ENCODE measurements at regions not wholly inside any gene's neighbourhood (a gene's known extent, or its start where the extent isn't known, plus 50 kb on each side); places are given as distances from the start of the nearest gene placed in this dataset.

GRCh38 chr2:199527071-199527470 lies 69.3 kb upstream of the SATB2 start:
- H3K9ac ChIP-seq (ENCODE audit: extremely low read depth, insufficient read length, low read length), result no peak overlapping the region
- no peak overlapping the region for H3K4ac ChIP-seq (ENCODE audit: low read depth, low read length)
- H3K27ac ChIP-seq (ENCODE audit: insufficient read length, low read depth, low read length), result no peak overlapping the region
- no peak overlapping the region for H2AFZ ChIP-seq (ENCODE audit: low read length)
- no peak overlapping the region for H3K23ac ChIP-seq (ENCODE audit: insufficient read length, low read depth, low read length)
- H2BK120ac ChIP-seq (ENCODE audit: low read depth, low read length, poor library complexity, severe bottlenecking), result no peak overlapping the region
- Mint-ChIP-seq H3K36me3 (ENCODE audit: insufficient read depth in 1 of 3, low read depth in 3 of 3) (no peaks in the 10 kb centered on the region), H3K27ac (no peak overlapping the region), H3K9me3 (no peaks in the 10 kb centered on the region), H3K4me3 (no peak overlapping the region), H3K4me1 (no peaks in the 10 kb centered on the region), H3K27me3 (ENCODE audit: low read depth) (no peaks in the 10 kb centered on the region)
- H3K79me2 ChIP-seq (ENCODE audit: insufficient read depth, low read length), result no peaks in the 10 kb centered on the region
- no CpG with 5 or more reads among the region's 1 CpG for WGBS (ENCODE audit: extremely low coverage, insufficient read length, low lambda C conversion rate)
- H3K4me2 ChIP-seq (ENCODE audit: insufficient read depth, insufficient read length, low read length), result no peak overlapping the region
- no peak overlapping the region for H2BK12ac ChIP-seq (ENCODE audit: insufficient read length, low read depth, low read length)
- no peaks in the 10 kb centered on the region for H3K27me3 ChIP-seq (ENCODE audit: insufficient read depth, low read length)
- H3K18ac ChIP-seq (ENCODE audit: insufficient read length, low read depth, low read length), result no peak overlapping the region
- no peak for DNase-seq
- no peak overlapping the region for H3K14ac ChIP-seq (ENCODE audit: insufficient read depth, low read length)
- no peaks in the 10 kb centered on the region for H3K23me2 ChIP-seq (ENCODE audit: insufficient read length, low read depth, low read length, poor library complexity, severe bottlenecking)
- H4K5ac ChIP-seq (ENCODE audit: insufficient read length, low read depth, low read length), result no peak overlapping the region
- H3K4me1 ChIP-seq (ENCODE audit: insufficient read depth, low read length), result no peaks in the 10 kb centered on the region
- H2AK5ac ChIP-seq (ENCODE audit: insufficient read length, low read length), result no peak overlapping the region
- H4K20me1 ChIP-seq (ENCODE audit: control insufficient read depth, insufficient read depth, insufficient read length), result no peaks in the 10 kb centered on the region
- no peak overlapping the region for H2BK5ac ChIP-seq (ENCODE audit: insufficient read length, low read length)
- no peak overlapping the region for H4K8ac ChIP-seq (replicated peaks; ENCODE audit: insufficient read length, low read depth, low read length)
- H3K56ac ChIP-seq (ENCODE audit: insufficient read length, low read depth, low read length), result no peak overlapping the region
- no peaks in the 10 kb centered on the region for H3K79me1 ChIP-seq (ENCODE audit: insufficient read depth, low read depth, low read length, poor library complexity, severe bottlenecking)
- no peaks in the 10 kb centered on the region for H3K9me3 ChIP-seq (ENCODE audit: control insufficient read depth, low read depth, low read length)
- no peak overlapping the region for H2BK20ac ChIP-seq (ENCODE audit: low read depth, low read length, poor library complexity, severe bottlenecking)
- no peak overlapping the region for H3T11ph ChIP-seq (ENCODE audit: low read length)
- H4K91ac ChIP-seq (ENCODE audit: insufficient read length, low read depth, low read length), result no peak overlapping the region
- H2BK15ac ChIP-seq (ENCODE audit: low read depth, low read length), result no peak overlapping the region
- TF ChIP-seq CTCF (conservative IDR thresholded peaks at IDR 0.05), result no peak

Measured in H9 (cell line).